ELF-1 (cell line): ENCODE measurements at regions not wholly inside any gene's neighbourhood (a gene's known extent, or its start where the extent isn't known, plus 50 kb on each side); places are given as distances from the start of the nearest gene placed in this dataset.
"Not testable (repeated sequence)": the region's sequence is repeated elsewhere in the genome, so short reads cannot be mapped to it uniquely, and the experiment has no call there.

Experiments
- DNase-seq: peaks from one replicate; pipeline ENCODE4 v3.0.0-alpha.2; 2016; ENCODE audit warnings: low read depth, low spot score

GRCh38 chr4:82301390-82301789, 72.4 kb downstream of the HNRNPD start:
- DNase-seq: not testable (repeated sequence)

- no peak for DNase-seq
Measured at GRCh38 chr4:82293304-82293703, 80.5 kb downstream of the HNRNPD start.

GRCh38 chr4:82287720-82288119, 86.1 kb downstream of the HNRNPD start:
- DNase-seq: no peak

DNA sequence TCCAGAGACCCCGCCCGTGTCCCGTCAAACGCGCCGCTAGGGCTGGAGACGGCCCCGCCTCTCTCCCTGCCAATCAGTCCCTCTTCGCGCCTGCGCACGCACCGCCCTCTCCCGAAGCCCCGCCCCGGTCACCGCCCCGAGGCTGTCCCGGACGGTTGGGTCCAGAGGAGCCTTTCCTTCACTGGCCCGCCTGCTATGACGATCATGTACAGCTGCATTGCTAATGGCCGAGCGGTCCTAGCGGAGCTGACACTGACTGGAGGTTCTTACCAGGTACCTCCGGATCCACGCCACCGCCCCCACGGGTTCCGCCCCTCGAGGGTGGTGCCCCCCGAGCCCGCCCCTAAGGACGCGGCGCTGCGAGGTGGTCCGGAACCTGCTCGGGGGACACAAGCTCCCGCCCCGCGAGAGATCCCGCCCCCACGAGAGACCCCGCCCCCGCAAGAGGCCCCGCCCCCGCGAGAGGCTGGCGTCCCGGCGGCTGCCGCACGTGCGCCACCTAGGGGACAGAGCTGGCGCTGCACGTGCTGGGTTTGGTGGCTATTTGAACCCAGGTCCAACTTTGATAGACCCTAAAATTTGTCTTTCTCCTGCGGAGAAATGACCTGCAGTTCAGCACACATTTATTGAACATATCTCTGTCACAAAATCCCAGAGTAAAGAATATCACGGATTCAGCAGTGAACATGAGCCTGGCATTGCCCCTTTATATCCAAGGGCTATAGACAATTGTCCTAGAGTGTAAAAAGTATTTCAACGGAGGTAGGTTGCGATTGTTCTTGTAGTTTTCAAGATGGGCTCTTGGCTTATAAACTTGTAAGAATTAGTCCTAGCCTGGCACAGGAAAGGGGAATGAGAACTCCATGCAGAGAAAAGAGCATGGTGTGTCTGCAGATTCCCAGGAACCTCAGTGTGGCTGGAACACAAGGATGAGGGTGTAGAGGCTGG, 88.7 kb downstream of the HNRNPD start:
- peak; percentile 99 for DNase-seq

GRCh38 chr4:82284475-82284857, 89.3 kb downstream of the HNRNPD start:
- no peak for DNase-seq

DNA sequence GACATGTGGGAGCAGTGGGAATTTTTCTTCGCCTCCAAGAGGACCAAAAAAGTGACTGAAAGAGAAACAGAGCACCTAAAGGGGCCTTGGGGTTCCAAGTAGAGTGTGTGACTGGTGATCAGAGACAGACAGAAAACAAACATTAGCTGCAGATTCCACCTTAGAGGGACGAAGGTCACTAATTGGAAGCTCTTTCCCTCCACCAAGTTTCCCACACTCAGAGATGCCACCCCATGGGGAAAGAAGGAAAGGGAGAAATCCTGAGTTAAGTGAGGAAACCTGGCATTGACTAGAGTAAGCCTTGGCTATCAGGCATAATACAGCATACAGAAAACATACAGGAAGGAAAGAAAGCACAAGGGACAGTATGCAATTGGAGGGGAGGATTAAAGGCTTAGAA, 90.9 kb downstream of the HNRNPD start:
- DNase-seq: no peak

GRCh38 chr4:82279550-82279949, 94.2 kb downstream of the HNRNPD start:
- not testable (repeated sequence) for DNase-seq

DNA sequence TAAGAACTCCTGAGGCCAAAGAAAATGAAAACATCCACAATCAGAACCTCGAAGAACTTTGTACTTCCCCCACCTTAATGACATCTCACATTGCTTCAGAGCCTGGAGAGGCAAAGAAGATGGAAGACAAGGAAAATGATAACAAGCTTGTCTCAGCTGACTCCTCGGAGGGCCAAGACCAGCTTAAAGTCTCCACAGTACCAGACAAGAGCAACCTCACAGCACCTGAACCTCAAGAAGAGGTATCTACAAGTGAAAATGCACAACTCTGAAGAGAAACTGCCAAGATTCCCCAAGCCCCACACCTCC, 97.5 kb downstream of the HNRNPD start:
- DNase-seq: no peak

- peak; percentile 27 for DNase-seq
Measured at GRCh38 chr4:82275431-82276331, 98.1 kb downstream of the HNRNPD start.

DNA sequence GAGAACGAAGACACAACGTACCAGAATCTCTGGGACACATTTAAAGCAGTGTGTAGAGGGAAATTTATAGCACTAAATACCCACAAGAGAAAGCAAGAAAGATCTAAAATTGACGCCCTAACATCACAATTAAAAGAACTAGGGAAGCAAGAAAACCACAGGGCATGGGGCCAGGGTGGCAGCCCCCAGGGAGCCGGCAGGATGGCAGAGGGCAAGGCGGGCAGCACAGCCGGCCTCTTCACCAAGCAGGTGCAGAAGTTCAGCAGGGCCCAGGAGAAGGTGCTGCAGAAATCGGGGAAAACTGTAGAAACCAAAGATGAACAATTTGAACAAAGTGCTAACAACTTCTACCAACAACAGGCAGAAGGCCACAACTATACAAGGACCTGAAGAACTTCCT, 99.1 kb downstream of the HNRNPD start:
- DNase-seq: not testable (repeated sequence)

DNA sequence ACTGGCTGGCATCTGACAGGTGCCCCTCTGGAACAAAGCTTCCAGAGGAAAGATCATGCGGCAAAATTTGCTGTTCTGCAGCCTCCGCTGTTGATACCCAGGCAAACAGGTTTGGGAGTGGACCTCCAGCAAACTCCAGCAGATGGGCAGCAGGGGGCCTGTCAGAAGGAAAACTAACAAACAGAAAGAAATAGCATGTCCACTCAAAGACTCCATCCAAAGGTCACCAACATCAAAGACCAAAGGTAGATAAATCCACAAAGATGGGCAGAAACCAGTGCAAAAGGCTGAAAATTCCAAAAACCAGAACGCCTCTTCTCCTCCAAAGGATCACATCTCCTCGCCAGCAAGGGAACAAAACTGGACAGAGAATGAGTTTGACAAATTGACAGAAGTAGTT, 101.3 kb downstream of the HNRNPD start:
- not testable (repeated sequence) for DNase-seq

DNA sequence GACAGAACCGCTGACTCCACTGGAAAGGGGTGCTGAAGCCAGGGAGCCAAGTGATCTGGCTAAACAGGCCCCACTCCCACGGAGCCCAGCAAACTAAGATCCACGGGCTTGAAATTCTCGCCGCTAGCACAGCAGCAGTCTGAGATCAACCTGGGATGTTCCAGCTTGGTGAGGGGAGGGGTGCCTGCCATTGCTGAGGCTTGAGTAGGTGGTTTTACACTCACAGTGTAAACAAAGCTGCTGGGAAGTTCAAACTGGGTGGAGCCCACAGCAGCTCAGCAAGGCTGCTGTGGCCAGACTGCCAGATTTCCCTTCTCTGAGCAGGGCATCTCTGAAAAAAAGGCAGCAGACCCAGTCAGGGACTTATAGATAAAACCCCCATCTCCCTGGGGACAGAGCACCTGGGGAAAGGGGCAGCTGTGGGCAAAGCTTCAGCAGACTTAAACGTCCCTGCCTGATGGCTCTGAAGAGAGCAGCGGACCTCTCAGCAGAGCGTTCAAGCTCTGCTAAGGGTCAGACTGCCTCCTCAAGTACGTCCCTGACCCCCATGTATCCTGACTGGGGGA, 101.8 kb downstream of the HNRNPD start:
- DNase-seq: peak; percentile 26

DNA sequence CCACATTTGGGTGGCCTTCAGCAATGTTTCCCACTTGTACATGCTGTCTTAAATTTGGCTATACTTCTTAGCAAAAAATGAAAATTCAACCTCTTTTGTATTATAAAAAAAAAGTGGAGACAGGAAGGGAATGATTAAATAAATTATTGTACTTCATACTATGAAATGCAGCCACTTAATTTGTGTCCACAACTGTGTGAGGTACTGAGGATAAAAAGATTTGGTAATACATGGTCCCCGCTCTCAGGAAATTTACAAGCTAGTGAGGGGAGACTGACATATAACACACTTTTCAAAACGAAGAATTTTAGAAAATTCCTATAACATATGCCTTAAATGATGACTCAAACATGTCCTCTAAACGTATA, 105.0 kb downstream of the HNRNPD start:
- no peak for DNase-seq

GRCh38 chr4:82268050-82268825, 105.6 kb downstream of the HNRNPD start:
- peak; percentile 53 for DNase-seq

- no peak for DNase-seq
Measured at GRCh38 chr4:82267506-82267905, 106.3 kb downstream of the HNRNPD start.

GRCh38 chr4:82266345-82266744, 107.4 kb downstream of the HNRNPD start:
- no peak for DNase-seq

DNA sequence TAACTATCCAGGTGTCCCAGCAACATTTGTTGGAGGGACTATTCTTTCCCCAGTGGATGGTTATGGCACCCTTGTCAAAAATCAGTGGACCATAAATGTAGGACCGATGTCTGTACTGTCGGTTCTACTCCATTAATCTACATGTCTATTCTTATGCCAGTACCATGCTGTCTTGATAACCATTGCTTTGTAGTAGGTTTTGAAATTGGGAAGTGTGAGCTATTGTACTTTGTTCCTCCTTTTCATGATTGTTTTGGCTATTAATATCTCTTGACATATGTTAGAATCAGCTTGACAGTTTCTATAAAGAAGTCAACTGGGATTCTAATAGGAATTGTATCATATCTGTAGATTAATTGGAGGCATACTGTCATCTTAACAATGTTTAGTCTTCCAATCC, 112.7 kb downstream of the HNRNPD start:
- DNase-seq: no peak

DNA sequence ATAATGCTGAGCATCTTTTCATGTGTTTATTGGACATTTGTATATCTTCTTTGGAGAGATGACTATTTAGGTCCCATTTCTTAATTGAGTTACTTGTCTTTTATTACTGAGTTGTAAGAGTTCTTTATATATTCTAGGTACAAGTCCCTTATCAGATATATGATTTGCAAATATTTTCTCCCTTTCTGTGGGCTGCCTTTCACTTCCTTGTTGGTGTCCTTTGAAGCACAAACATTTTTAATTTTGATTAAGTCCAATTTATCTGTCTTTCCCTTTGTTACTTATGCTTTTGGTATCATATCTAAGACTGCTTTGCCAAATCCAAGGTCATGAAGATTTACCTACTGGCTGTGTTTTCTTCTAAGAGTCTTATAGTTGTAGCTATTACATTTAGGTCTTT, 113.2 kb downstream of the HNRNPD start:
- no peak for DNase-seq

- DNase-seq: no peak
Measured at GRCh38 chr4:82256718-82257117, 117.1 kb downstream of the HNRNPD start.

DNA sequence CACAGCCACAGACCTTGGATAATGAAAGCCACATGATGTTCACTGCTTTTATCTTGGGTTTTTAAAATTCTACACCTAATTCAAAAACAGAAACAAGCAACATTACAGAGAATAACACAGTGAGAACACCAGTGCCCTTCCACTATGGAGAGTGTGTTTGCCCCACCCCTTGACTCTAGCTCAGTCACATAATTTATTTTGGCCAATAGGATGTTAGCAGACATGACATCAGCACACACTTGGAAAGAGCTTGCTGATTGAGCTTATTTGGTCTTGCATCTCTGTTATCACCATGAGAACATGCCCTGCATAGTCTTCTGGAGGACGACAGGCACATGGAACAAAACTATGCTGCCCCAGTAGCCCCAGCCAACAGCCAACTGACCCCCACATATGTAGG, 118.1 kb downstream of the HNRNPD start:
- DNase-seq: no peak

DNA sequence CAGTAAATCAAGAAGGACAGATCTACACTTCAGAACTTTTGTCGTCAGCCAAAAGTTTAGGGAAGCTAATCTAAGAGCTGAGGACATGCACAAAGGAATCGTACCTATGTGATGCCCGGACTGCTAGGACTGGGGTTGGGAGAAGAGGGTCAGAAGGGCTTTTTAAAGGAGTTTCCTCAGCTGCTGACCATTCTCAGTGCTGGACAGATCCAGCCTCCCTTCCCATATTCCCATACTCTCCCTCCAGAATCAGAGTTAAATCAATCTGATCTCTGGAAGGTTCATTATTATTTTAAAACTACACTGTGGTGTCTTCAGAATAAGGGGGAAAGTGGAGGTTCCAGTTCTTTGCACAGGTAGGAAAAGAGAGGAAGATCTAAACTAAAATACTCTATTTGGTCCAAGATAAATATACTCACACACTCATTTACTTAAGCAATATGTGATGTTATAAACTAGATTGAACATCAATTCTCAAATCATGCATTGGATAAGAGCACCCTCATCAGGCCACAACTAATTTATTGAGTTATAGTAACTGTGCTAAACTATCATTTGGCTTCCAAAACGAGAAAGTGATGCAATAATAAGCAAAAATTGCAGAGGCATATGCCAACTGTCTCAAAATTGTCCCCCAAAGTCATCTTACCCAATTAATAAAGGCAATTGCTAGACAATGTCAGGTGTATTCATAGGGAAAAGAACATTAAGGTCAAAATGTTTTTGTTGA, 124.7 kb downstream of the HNRNPD start:
- DNase-seq: no peak
